NCI-H2227 (cell line): ENCODE measurements at regions not wholly inside any gene's neighbourhood (a gene's known extent, or its start where the extent isn't known, plus 50 kb on each side); places are given as distances from the start of the nearest gene placed in this dataset.

Source experiments
- DNase-seq: peaks from one replicate; lab custom pipeline; 2025; ENCODE audit not compliant: unreplicated experiment; lab: John Stamatoyannopoulos, UW

DNA sequence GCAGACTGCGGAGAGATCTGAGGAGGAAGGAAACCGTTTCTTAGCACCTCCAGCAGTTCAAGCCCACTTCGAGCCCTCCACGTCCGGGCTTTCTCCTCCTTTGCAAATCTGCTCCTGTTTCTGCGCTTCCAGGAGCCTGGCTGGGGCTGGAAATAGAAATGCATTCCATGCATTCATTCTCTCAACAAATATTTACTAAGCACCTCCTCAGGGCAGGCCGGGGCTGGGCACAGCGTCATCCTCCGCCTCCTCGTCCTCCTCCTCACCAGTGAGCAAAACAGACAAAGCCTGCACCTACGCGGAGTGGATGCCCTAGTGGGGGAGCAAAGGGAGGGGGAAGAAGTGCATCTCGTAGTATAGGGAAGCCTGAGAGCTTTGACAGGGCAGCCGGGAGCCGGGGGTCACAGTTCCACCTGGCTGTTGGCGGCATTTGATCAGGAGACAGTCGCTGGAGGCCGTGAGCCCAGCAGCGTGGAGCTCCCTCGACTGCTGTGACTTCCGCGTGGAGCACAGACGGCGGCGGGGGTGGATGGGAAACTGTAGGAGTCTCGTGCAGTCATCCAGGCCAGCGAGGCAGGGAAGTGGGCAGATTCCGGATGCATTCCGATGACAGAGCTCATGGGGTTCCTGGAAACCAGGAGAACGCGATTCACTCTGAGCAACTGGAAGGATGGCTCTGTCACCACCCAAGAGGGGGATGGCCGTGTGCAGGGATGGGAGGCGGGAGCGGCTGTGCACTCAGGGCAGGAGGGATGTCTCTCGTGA is 93.5 kb downstream of the SIK1 start:
- no peak for DNase-seq

- DNase-seq = no peak
Measured at GRCh38 chr21:43332861-43333297, 94.1 kb downstream of the SIK1 start.

- no peak for DNase-seq
Measured at GRCh38 chr21:43331962-43332828, 94.7 kb downstream of the SIK1 start.

- no peak for DNase-seq
Measured at GRCh38 chr21:43331111-43331961, 95.6 kb downstream of the SIK1 start.

DNA sequence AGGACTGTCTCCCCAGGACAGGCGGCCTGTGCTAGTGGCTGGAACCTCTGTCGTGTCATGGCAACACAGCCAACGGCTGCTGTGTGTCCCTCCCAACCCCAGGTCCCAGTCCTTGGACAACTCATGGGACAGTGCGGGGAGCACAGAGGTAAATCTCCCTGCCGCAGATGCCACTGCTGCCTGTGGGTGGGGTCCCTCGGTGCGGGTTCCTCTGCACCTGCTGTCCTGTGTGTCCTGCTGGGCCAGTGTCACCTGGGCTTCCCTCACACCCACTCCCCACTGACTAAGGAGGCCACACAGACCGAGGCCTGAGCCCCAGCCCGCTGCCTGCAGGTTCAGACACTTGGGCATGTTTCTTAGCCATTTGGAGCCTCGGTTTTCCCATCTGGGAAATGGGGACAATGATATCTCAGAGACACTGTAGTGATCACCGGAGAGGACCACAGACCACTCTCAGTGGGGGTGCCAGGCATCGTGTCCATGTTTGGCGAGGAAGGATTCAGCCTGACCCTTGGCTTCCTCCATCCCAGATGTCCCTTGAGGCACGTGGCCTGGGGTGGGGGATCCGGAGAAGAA is 96.5 kb downstream of the SIK1 start:
- DNase-seq = no peak

DNA sequence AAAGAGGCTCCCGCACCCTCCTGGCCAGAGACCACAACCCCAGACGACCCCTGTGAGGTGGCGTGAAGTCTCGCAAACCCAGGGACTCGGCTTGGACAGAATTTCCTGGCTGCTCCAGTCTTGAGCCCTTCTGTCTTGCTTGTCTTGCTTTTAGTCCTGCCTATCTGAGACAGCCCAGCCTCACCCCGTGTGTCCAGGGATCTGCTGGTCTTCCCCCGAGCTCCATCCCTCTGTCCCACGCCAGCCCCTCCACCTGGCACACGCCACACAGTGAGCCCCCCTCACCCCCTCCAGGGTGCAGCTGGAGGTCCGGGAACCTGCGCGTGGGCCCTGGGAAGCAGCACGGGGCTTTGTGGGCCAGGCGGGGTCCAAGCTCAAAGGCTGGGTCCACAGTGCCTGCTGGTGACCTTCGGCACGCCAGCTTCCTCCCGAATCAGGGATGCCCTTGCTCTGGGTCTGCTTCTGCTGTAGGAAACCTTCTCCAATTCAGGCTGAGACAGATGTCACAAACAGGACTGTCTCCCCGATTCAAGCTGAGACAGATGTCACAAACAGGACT is 97.1 kb downstream of the SIK1 start:
- no peak for DNase-seq

DNA sequence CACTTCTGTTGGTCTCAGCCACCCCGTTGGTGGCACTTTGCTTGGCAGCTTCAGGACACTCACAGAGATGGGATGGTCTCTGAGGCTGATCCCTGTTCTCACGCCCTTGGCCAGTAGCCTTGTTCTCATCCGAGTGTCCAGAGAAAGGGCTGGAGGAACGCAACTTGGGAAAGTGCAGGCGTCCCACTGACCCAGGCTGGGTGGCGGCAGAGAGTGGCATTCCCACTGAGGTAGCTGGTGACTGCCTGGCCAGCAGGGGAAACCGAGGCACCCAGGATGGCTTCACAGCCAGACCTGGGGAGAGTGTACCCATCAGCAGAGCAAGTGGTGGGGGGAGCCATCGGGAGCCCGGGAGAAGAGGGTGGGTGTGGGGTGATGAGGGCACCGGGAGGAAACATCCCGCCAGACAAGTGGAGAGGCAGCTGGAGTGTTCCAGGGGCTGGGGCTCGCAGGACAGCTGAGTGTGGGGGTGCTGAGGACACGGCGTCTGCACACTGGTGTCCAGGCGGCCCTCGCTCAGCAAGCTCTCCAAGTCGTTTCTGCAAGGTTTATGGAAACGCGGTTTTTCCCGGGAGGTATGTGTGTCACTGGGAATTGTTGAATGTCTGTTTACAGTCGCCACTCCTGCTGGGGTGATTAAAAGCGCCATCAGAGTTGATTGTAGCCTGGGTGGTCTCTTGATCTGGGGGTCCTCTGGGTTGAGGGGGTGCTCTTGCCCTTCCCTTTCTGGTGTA is 97.8 kb downstream of the SIK1 start:
- DNase-seq = no peak

- DNase-seq = no peak
Measured at GRCh38 chr21:43328185-43328957, 98.6 kb downstream of the SIK1 start.

DNA sequence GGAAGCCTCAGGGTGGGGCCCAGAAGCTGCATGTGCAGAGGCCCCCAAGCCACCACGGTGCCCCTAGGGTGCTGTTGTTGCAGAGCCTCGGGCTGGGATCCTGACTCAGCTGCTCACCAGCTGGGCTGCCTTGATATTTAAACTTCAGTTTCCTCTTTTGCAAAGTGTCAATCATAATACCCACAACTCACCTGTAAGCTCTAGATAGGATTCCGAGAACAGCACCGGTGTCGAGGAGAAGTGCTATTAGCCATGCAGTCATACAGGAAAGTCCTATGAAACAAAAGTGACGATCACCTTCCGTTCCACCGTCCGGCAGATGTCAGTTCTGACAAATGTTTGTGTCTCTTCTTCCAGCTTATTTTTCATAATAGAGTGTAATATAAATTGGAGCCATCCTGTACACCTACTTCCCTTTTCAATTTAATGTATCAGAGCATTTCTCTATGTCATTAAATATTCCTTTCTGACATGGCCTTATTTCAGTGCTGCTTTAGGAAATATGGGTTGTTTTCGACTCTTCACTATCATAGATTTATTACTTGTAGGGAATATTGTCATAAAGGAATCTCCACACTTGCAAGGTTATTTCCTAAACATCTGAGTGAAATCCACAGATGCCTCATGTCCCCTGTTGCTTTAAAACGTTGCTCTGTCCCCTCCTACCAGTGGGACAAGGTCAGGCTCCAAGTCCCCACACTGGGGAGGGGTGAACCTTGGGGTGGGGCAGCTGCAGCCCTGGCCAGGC is 100.8 kb downstream of the SIK1 start:
- no peak for DNase-seq

DNA sequence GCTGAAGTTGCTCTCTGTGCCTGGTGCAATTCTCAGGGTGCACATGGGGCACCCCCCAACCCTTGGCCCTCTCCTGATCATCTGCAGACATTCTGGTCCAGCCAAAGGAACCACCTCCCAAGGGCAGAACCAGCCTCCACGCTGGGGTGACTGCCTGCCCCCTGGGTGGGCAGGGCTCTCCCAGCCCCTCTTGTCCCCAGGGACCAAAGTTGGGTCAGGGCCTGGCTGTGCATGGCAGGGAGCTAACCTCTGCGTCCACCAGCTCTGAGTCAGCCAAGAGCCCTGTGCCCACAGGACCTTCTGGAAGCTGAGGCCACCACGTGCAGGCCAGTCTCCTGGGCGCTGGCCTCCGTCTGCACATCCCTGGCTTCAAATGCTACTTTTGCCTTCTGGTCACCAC is 101.9 kb downstream of the SIK1 start:
- DNase-seq = no peak

- DNase-seq = no peak
Measured at GRCh38 chr21:43324596-43324995, 102.3 kb downstream of the SIK1 start.

- no peak for DNase-seq
Measured at GRCh38 chr21:43323244-43324005, 103.5 kb downstream of the SIK1 start.

DNA sequence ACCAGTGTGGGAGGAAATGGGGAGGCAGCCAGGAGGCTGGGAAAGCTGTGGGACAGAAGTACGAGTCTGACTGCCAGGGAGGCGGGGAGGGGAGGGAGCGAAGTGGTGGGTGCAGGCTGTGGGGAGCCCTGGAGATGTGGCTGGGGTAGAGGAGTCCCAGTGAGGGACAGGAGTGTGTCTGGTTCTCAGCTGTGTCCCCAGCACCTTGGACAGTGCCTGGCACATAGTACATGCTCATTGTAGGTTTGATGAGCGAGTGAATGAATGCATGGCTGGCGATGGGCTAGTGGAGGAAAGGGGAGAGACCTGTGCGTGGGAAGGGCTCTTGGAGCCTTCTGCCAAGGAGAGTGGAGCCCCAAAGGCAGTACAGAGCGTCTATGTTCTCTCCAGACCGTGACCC is 104.1 kb downstream of the SIK1 start:
- no peak for DNase-seq

DNA sequence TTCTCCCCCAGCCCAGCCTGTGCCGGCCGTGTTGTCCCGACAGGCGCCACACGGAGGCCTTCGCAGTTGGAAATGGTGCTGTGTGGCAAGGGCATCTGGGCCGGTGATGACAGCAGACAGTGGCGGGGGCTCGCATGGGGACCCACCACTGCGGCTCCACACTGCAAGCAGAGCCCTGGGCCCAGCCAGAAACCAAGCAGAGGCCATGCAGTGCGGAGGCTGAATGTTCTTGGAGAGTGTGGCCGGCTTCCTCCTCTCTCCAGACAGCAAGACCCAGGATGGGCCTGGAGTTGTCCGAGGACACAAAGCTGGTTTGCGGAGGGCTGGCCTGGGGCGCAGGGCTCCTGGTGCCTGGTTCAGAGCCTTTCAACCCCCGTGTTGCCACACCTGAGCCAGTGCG is 104.6 kb downstream of the SIK1 start:
- no peak for DNase-seq

- DNase-seq = no peak
Measured at GRCh38 chr21:43321611-43322010, 105.3 kb downstream of the SIK1 start.

- DNase-seq = no peak
Measured at GRCh38 chr21:43321111-43321510, 105.8 kb downstream of the SIK1 start.

GRCh38 chr21:43320526-43320925 is 106.4 kb downstream of the SIK1 start:
- no peak for DNase-seq
